ENCODE measurements at regions not wholly inside any gene's neighbourhood (a gene's known extent, or its start where the extent isn't known, plus 50 kb on each side); places are given as distances from the start of the nearest gene placed in this dataset.

DNA sequence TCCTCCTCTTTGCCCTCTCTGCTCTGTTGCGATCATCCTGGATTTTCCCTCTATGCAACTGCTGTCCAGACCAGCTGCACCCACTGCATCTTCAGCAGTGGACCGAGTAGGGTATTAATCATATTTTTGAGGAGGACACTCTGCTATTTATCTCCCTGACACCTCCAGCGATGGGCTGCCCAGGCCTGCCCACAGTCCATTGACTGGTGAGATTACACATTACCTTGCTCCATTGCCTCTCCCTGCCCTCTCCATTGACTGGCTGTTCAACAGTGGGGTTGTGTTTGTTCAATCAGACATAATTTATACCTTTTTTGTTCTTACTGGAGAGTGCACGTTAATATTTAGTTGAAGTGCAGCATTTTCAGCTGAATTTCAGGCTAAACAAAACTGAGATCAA lies 559.3 kb upstream of the ARRDC4 start:
- H3K79me2 ChIP-seq (ENCODE audit: low read length), result no peaks in the 10 kb centered on the region
- H3K4me2 ChIP-seq (ENCODE audit: low read depth, low read length, poor library complexity, severe bottlenecking), result no peak overlapping the region
- H3K27me3 ChIP-seq (ENCODE audit: low read length), result no peaks in the 10 kb centered on the region
- H3K9me2 ChIP-seq (replicated peaks; ENCODE audit: insufficient read depth, low read length), result no peaks in the 10 kb centered on the region
- no peak overlapping the region for H3K4me3 ChIP-seq (ENCODE audit: low read length)
- no peaks in the 10 kb centered on the region for H4K20me1 ChIP-seq (ENCODE audit: insufficient read depth, low read depth, low read length)
- DNase-seq, result no peak
- no peak overlapping the region for H3K27ac ChIP-seq (ENCODE audit: low read length)
- peaks cover 24% of the 10 kb centered on the region for H3K9me3 ChIP-seq (ENCODE audit: low read length)
- H3K4me1 ChIP-seq (ENCODE audit: low read length), result no peaks in the 10 kb centered on the region
- H3K36me3 ChIP-seq (ENCODE audit: insufficient read depth, low read length), result no peaks in the 10 kb centered on the region
- no peak overlapping the region for H3K9ac ChIP-seq (ENCODE audit: low read length)
- no peak overlapping the region for H2AFZ ChIP-seq (ENCODE audit: low read length)

DNA sequence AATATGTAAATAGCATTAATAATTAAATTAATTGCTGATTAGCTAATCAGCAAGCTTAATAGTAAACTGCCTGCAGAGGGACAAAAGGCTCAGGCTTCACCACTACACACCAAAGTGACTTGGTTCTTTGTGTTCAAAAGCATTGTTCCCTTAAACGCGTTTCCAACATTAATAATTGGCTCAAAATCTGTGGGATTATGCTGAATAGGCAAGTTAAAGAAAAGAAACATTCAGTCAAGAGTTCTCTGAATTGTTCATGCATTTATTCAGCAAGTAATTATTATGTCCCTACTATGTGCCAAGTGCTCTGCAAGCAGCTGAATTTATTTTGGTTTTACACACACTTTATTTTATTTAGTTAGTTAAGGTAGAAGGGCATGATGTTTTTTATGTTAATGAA lies 558.5 kb upstream of the ARRDC4 start:
- H2AFZ ChIP-seq (ENCODE audit: low read length), result no peak overlapping the region
- no peak overlapping the region for H3K27ac ChIP-seq (ENCODE audit: low read length)
- no peaks in the 10 kb centered on the region for H3K4me1 ChIP-seq (ENCODE audit: low read length)
- H3K36me3 ChIP-seq (ENCODE audit: insufficient read depth, low read length), result no peaks in the 10 kb centered on the region
- H4K20me1 ChIP-seq (ENCODE audit: insufficient read depth, low read depth, low read length), result no peaks in the 10 kb centered on the region
- DNase-seq, result no peak
- H3K9me2 ChIP-seq (replicated peaks; ENCODE audit: insufficient read depth, low read length), result no peaks in the 10 kb centered on the region; the same call in 1 of the 2 replicates
- H3K79me2 ChIP-seq (ENCODE audit: low read length), result no peaks in the 10 kb centered on the region
- no peaks in the 10 kb centered on the region for H3K27me3 ChIP-seq (ENCODE audit: low read length)
- no peak overlapping the region for H3K9ac ChIP-seq (ENCODE audit: low read length)
- peaks cover 19% of the 10 kb centered on the region for H3K9me3 ChIP-seq (ENCODE audit: low read length)
- no peak overlapping the region for H3K4me3 ChIP-seq (ENCODE audit: low read length)
- no peak overlapping the region for H3K4me2 ChIP-seq (ENCODE audit: low read depth, low read length, poor library complexity, severe bottlenecking)

DNA sequence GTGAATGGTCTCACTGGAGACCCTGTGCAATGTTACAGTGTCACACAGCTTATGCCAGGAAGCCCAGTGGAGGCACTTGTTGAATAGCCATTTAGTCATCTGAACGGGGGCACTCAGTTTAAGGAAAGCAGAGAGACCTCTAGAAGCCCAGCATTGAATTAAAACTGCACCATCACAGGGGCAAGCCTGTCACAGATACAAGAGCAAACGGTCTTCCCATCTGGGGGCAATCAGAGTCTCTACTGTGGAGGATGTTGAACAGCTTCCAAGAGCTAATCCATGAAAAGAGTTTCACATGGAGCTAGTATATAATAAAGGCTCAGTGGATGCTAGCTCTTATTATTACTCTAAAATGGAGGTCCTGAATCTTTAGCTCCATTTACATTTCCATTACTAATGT lies 553.7 kb upstream of the ARRDC4 start:
- H2AFZ ChIP-seq (ENCODE audit: low read length), result no peak overlapping the region
- H3K9me3 ChIP-seq (ENCODE audit: low read length), result peaks cover 20% of the 10 kb centered on the region
- no peak overlapping the region for H3K4me3 ChIP-seq (ENCODE audit: low read length)
- H3K4me1 ChIP-seq (ENCODE audit: low read length), result no peaks in the 10 kb centered on the region
- no peak overlapping the region for H3K27ac ChIP-seq (ENCODE audit: low read length)
- no peaks in the 10 kb centered on the region for H3K36me3 ChIP-seq (ENCODE audit: insufficient read depth, low read length)
- no peak overlapping the region for H3K4me2 ChIP-seq (ENCODE audit: low read depth, low read length, poor library complexity, severe bottlenecking)
- no peak for DNase-seq
- H3K79me2 ChIP-seq (ENCODE audit: low read length), result no peaks in the 10 kb centered on the region
- H3K9me2 ChIP-seq (replicated peaks; ENCODE audit: insufficient read depth, low read length), result no peaks in the 10 kb centered on the region; the same call in 1 of the 2 replicates
- no peaks in the 10 kb centered on the region for H4K20me1 ChIP-seq (ENCODE audit: insufficient read depth, low read depth, low read length)
- H3K9ac ChIP-seq (ENCODE audit: low read length), result no peak overlapping the region
- no peaks in the 10 kb centered on the region for H3K27me3 ChIP-seq (ENCODE audit: low read length)

DNA sequence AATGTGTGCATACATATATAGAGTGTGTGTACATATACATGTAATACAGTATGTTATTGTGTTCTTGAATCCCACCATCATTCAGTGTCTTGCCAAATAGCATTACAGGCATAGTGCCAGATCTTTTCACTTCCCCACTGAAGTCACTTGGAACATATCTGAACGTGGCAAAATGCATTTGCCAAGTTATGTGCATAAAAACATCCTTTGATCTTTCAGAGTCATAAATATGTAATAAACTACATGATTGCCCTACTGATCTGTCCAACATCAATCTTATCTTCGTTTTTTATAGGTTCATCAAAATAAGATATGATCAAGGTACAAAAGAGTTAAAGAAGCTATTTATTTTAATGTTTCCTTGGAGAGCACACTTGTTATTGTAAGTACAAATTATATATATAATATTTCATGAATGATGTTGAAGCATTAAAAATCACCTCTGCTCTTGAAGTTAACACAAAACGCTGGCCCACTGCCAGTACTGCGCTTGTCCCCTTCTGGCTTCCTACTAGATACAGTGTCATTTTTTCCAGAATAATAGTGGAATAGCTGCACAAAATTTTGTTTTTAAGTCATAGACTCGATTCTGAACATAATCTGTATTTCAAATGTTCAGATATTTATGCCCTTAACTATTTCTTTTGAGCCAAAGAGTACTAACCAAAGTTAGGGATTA lies 549.5 kb upstream of the ARRDC4 start:
- Histone ChIP-seq H3K9me3 (ENCODE audit: low read length) (peaks cover 11% of the 10 kb centered on the region; the same call in 1 of the 2 replicates), H3K36me3 (ENCODE audit: insufficient read depth, low read length) (no peaks in the 10 kb centered on the region), H3K4me2 (ENCODE audit: low read depth, low read length, poor library complexity, severe bottlenecking) (no peak overlapping the region), H3K4me1 (ENCODE audit: low read length) (no peaks in the 10 kb centered on the region), H3K27me3 (ENCODE audit: low read length) (no peaks in the 10 kb centered on the region), H2AFZ (ENCODE audit: low read length) (no peak overlapping the region), H3K27ac (ENCODE audit: low read length) (no peak overlapping the region), H3K9ac (ENCODE audit: low read length) (no peak overlapping the region), H3K9me2 (replicated peaks; ENCODE audit: insufficient read depth, low read length) (no peaks in the 10 kb centered on the region; the same call in 1 of the 2 replicates), H3K4me3 (ENCODE audit: low read length) (no peak overlapping the region), H3K79me2 (ENCODE audit: low read length) (no peaks in the 10 kb centered on the region), H4K20me1 (ENCODE audit: insufficient read depth, low read depth, low read length) (no peaks in the 10 kb centered on the region)
- DNase-seq, result no peak

DNA sequence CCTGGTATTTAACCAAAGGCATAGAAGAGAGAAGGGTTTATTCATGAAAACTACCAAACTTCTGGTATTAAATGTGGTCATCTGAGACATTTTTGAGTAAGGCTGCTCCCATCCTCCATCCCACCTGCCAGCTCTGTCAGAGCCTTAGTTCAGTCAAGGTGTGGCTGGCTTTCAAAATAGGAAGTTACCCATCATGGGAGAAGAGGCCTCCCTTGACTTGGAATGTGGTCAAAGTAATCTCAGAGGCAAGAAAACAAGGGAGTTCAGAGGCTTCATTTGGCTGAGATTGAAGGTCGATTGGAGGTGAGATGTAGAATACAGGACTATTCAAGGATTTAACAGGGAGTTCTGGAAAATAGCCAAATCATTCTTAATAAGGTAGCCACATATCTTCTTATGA lies 540.4 kb upstream of the ARRDC4 start:
- H2AFZ ChIP-seq (ENCODE audit: low read length), result no peak overlapping the region
- H3K9me3 ChIP-seq (ENCODE audit: low read length), result peaks cover 31% of the 10 kb centered on the region
- no peak for DNase-seq
- no peak overlapping the region for H3K27ac ChIP-seq (ENCODE audit: low read length)
- H3K36me3 ChIP-seq (ENCODE audit: insufficient read depth, low read length), result no peaks in the 10 kb centered on the region
- no peaks in the 10 kb centered on the region for H3K9me2 ChIP-seq (replicated peaks; ENCODE audit: insufficient read depth, low read length)
- H3K4me3 ChIP-seq (ENCODE audit: low read length), result no peak overlapping the region
- H3K4me1 ChIP-seq (ENCODE audit: low read length), result no peaks in the 10 kb centered on the region
- no peaks in the 10 kb centered on the region for H4K20me1 ChIP-seq (ENCODE audit: insufficient read depth, low read depth, low read length)
- no peak overlapping the region for H3K4me2 ChIP-seq (ENCODE audit: low read depth, low read length, poor library complexity, severe bottlenecking)
- no peaks in the 10 kb centered on the region for H3K79me2 ChIP-seq (ENCODE audit: low read length)
- H3K9ac ChIP-seq (ENCODE audit: low read length), result no peak overlapping the region
- H3K27me3 ChIP-seq (ENCODE audit: low read length), result no peaks in the 10 kb centered on the region

DNA sequence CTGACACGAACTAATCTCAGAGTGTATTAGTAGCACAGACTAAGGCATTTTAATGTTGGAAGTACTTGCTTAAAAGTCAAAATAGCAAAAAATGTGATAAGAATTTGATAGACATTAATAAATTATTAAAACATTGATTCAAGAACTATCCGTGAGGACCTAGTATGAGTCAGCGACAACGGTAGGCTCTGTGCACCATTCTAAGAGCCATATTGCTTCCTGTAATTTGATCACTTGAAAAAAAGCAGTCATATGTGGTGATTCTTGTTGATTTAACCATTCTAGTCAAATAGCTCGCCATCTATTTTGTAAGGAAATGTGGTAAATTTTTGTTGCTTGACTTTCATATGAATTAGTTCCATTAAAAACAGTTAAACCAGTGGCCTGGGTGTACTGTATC lies 534.9 kb upstream of the ARRDC4 start:
- DNase-seq, result no peak
- no peak overlapping the region for H3K4me3 ChIP-seq (ENCODE audit: low read length)

DNA sequence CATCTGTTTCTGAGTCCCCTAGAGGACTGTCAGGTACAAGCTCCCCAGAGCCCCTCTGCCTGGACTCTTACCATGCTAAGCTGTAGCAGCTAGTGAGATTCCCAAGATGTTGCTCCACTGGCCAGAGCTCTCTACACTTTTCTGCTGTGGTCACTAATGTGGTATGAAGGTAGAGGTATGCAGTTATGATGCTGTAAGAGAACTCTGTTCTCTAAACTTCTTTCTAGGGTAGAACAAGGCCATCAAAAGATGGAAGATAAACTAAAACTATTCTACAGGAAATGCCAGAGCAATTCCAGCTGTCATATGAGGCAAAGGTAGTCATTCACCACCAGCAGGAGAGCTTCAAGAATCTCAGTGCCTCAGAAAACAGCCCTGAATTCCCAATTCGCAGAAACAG lies 517.4 kb upstream of the ARRDC4 start:
- no peaks in the 10 kb centered on the region for H3K27me3 ChIP-seq (ENCODE audit: low read length)
- H3K9me2 ChIP-seq (replicated peaks; ENCODE audit: insufficient read depth, low read length), result no peaks in the 10 kb centered on the region
- no peak overlapping the region for H2AFZ ChIP-seq (ENCODE audit: low read length)
- no peaks in the 10 kb centered on the region for H3K36me3 ChIP-seq (ENCODE audit: insufficient read depth, low read length)
- DNase-seq, result no peak
- peaks cover 21% of the 10 kb centered on the region for H3K9me3 ChIP-seq (ENCODE audit: low read length)
- no peak overlapping the region for H3K9ac ChIP-seq (ENCODE audit: low read length)
- no peak overlapping the region for H3K4me3 ChIP-seq (ENCODE audit: low read length)
- H3K79me2 ChIP-seq (ENCODE audit: low read length), result no peaks in the 10 kb centered on the region
- H3K4me2 ChIP-seq (ENCODE audit: low read depth, low read length, poor library complexity, severe bottlenecking), result no peak overlapping the region
- no peaks in the 10 kb centered on the region for H3K4me1 ChIP-seq (ENCODE audit: low read length)
- no peaks in the 10 kb centered on the region for H4K20me1 ChIP-seq (ENCODE audit: insufficient read depth, low read depth, low read length)
- no peak overlapping the region for H3K27ac ChIP-seq (ENCODE audit: low read length)

More for the DNA sequence above, 534.9 kb upstream of the ARRDC4 start:
- Histone ChIP-seq H3K9ac (ENCODE audit: low read length) (no peak overlapping the region), H3K4me1 (ENCODE audit: low read length) (no peaks in the 10 kb centered on the region), H3K79me2 (ENCODE audit: low read length) (no peaks in the 10 kb centered on the region), H3K9me2 (replicated peaks; ENCODE audit: insufficient read depth, low read length) (no peaks in the 10 kb centered on the region), H2AFZ (ENCODE audit: low read length) (no peak overlapping the region), H3K9me3 (ENCODE audit: low read length) (peaks cover 26% of the 10 kb centered on the region), H4K20me1 (ENCODE audit: insufficient read depth, low read depth, low read length) (no peaks in the 10 kb centered on the region), H3K36me3 (ENCODE audit: insufficient read depth, low read length) (no peaks in the 10 kb centered on the region), H3K4me2 (ENCODE audit: low read depth, low read length, poor library complexity, severe bottlenecking) (no peak overlapping the region), H3K27ac (ENCODE audit: low read length) (no peak overlapping the region), H3K27me3 (ENCODE audit: low read length) (no peaks in the 10 kb centered on the region)

DNA sequence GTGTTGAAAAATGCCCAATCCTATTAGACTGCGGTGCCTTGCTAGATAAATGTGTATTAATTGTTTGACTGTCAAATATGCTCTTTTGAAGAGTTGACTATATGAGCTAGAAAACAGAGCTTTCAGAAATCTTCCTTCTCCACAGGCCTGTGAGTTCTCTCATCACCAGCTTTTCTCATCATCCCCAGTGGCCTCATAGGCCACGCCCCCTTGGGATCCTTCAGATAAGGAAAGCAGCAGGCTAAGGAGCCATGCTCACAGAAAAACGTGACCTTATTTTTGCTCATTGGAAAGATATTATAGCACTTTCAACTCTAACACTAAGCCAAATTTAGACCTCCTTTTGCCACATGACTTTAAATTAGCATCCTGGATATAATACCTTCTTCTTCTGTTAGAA lies 514.4 kb upstream of the ARRDC4 start:
- H3K9ac ChIP-seq (ENCODE audit: low read length), result no peak overlapping the region
- no peaks in the 10 kb centered on the region for H3K27me3 ChIP-seq (ENCODE audit: low read length)
- H3K79me2 ChIP-seq (ENCODE audit: low read length), result no peaks in the 10 kb centered on the region
- H3K36me3 ChIP-seq (ENCODE audit: insufficient read depth, low read length), result no peaks in the 10 kb centered on the region
- H3K9me3 ChIP-seq (ENCODE audit: low read length), result peaks cover 26% of the 10 kb centered on the region
- no peak overlapping the region for H3K4me2 ChIP-seq (ENCODE audit: low read depth, low read length, poor library complexity, severe bottlenecking)
- no peaks in the 10 kb centered on the region for H3K4me1 ChIP-seq (ENCODE audit: low read length)
- no peak overlapping the region for H3K27ac ChIP-seq (ENCODE audit: low read length)
- no peaks in the 10 kb centered on the region for H3K9me2 ChIP-seq (replicated peaks; ENCODE audit: insufficient read depth, low read length)
- no peak for DNase-seq
- H2AFZ ChIP-seq (ENCODE audit: low read length), result no peak overlapping the region
- no peak overlapping the region for H3K4me3 ChIP-seq (ENCODE audit: low read length)
- no peaks in the 10 kb centered on the region for H4K20me1 ChIP-seq (ENCODE audit: insufficient read depth, low read depth, low read length)

Measured in Karpas-422 (cell line).